ENCODE measurements at regions not wholly inside any gene's neighbourhood (a gene's known extent, or its start where the extent isn't known, plus 50 kb on each side); places are given as distances from the start of the nearest gene placed in this dataset.
"Not testable (repeated sequence)": the region's sequence is repeated elsewhere in the genome, so short reads cannot be mapped to it uniquely, and the experiment has no call there.

GRCh38 chr6:164827537-164827936, 481.9 kb downstream of the C6orf118 start:
- DNase-seq (ENCODE audit: low spot score): no peak

GRCh38 chr6:164826831-164827468, 482.5 kb downstream of the C6orf118 start:
- no peak for DNase-seq (ENCODE audit: low spot score)

- DNase-seq (ENCODE audit: low spot score): no peak
These were observed 484.0 kb downstream of the C6orf118 start for GRCh38 chr6:164825386-164825785.

- no peak for DNase-seq (ENCODE audit: low spot score)
These were observed 491.7 kb downstream of the C6orf118 start for GRCh38 chr6:164817662-164818061.

- DNase-seq (ENCODE audit: low spot score): no peak
These were observed 496.7 kb downstream of the C6orf118 start for GRCh38 chr6:164812706-164813105.

- no peak for DNase-seq (ENCODE audit: low spot score)
These were observed 502.3 kb downstream of the C6orf118 start for GRCh38 chr6:164807125-164807524.

GRCh38 chr6:164795056-164795815, 514.2 kb downstream of the C6orf118 start:
- DNase-seq (ENCODE audit: low spot score): no peak

GRCh38 chr6:164792666-164793065, 516.7 kb downstream of the C6orf118 start:
- no peak for DNase-seq (ENCODE audit: low spot score)

- no peak for DNase-seq (ENCODE audit: low spot score)
These were observed 517.9 kb downstream of the C6orf118 start for GRCh38 chr6:164791498-164791897.

GRCh38 chr6:164763788-164764187, 545.6 kb downstream of the C6orf118 start:
- no peak for DNase-seq (ENCODE audit: low spot score)

GRCh38 chr6:164757451-164757850, 552.0 kb downstream of the C6orf118 start:
- no peak for DNase-seq (ENCODE audit: low spot score)

GRCh38 chr6:164756723-164757122, 552.7 kb downstream of the C6orf118 start:
- no peak for DNase-seq (ENCODE audit: low spot score)

GRCh38 chr6:164756142-164756541, 553.3 kb downstream of the C6orf118 start:
- DNase-seq (ENCODE audit: low spot score): no peak

- peak; percentile 2 for DNase-seq (ENCODE audit: low spot score)
These were observed 555.9 kb downstream of the C6orf118 start for GRCh38 chr6:164753517-164753916.

- no peak for DNase-seq (ENCODE audit: low spot score)
These were observed 558.0 kb downstream of the C6orf118 start for GRCh38 chr6:164751395-164751794.

- DNase-seq (ENCODE audit: low spot score): no peak
These were observed 559.3 kb downstream of the C6orf118 start for GRCh38 chr6:164750128-164750527.

- no peak for DNase-seq (ENCODE audit: low spot score)
These were observed 560.0 kb downstream of the C6orf118 start for GRCh38 chr6:164749221-164750064.

- no peak for DNase-seq (ENCODE audit: low spot score)
These were observed 565.1 kb downstream of the C6orf118 start for GRCh38 chr6:164744301-164744700.

GRCh38 chr6:164741938-164742451, 567.4 kb downstream of the C6orf118 start:
- DNase-seq (ENCODE audit: low spot score): no peak

GRCh38 chr6:164736090-164736489, 573.3 kb downstream of the C6orf118 start:
- DNase-seq (ENCODE audit: low spot score): not testable (repeated sequence)

- no peak for DNase-seq (ENCODE audit: low spot score)
These were observed 577.9 kb downstream of the C6orf118 start for GRCh38 chr6:164731539-164731938.

GRCh38 chr6:164721460-164721859, 587.9 kb downstream of the C6orf118 start:
- DNase-seq (ENCODE audit: low spot score): no peak

GRCh38 chr6:164700497-164700896, 608.9 kb downstream of the C6orf118 start:
- no peak for DNase-seq (ENCODE audit: low spot score)

All from COLO829 (cell line).